HepG2 (cell line): ENCODE measurements at regions not wholly inside any gene's neighbourhood (a gene's known extent, or its start where the extent isn't known, plus 50 kb on each side); places are given as distances from the start of the nearest gene placed in this dataset.

Experiments
- ATAC-seq: fragments of 200-7000 bp; cut with Tn5 transposase; 3 replicates; pipeline ENCODE4 v1.9.1; 2020; ENCODE audit warnings: mild to moderate bottlenecking, moderate library complexity
- BruUV-seq: library from RNA; stranded (reverse); fragments of 400-500 nt; replicated peaks from 2 replicates; lab custom pipeline; 2021; lab: Mats Ljungman, UMichigan
- CTCF ChIA-PET: fragments of 300-600 bp; formaldehyde crosslinking; extraction: SDS; loops from one replicate; lab custom pipeline; 2021; ENCODE audit warnings: low total read pairs, inconsistent platforms, low intra/inter-chr PET ratio; lab: Yijun Ruan, JAX
- POLR2A ChIA-PET: fragments of 350-600 bp; sonication (Branson Sonifier 250); formaldehyde crosslinking; loops from one replicate; lab custom pipeline; 2020; ENCODE audit warnings: antibody characterized with exemption, inconsistent platforms; lab: Yijun Ruan, JAX
- DNase-seq: peaks from one replicate; pipeline ENCODE4 v3.0.0-alpha.2; 2015; ENCODE audit warnings: low spot score
- FAIRE-seq: peaks from 3 replicates; lab custom pipeline; 2011; peaks lifted over from hg19 to GRCh38; lab: Jason Lieb, UNC
- H2AFZ ChIP-seq: one replicate; pipeline ENCODE4 v1.6.1; 2011; ENCODE audit warnings: low read length, inconsistent platforms
- H3K27ac ChIP-seq: fragments of 300-600 bp; 3 replicates; pipeline ENCODE4 v1.8.0; 2011; ENCODE audit warnings: mixed run types, mild to moderate bottlenecking, mixed read lengths, low read length, inconsistent platforms; ENCODE audit not compliant: insufficient read depth; ENCODE audit errors: extremely low read length
- H3K27me3 ChIP-seq, 2 experiments: fragments of 200-600 bp in 1 of 2; 2 replicates in 1 of 2; 3 replicates in 1 of 2; pipeline versions ENCODE4 v1.6.0 to v1.8.0; 2011; ENCODE audit warnings: low read length in 2 of 2, mild to moderate bottlenecking in 2 of 2, moderate library complexity in 2 of 2, inconsistent platforms in 1 of 2; ENCODE audit not compliant: insufficient read depth in 2 of 2, control insufficient read depth in 1 of 2
- H3K36me3 ChIP-seq, 2 experiments: fragments of 200-600 bp in 1 of 2; replicated peaks in 1 of 2; 2 replicates in 1 of 2; 3 replicates in 1 of 2; pipeline versions ENCODE4 v1.5.1 to v1.8.0; 2011; ENCODE audit warnings: low read length in 2 of 2, inconsistent platforms in 1 of 2; ENCODE audit not compliant: insufficient read depth in 2 of 2, control insufficient read depth in 1 of 2
- H3K4me1 ChIP-seq: 2 replicates; pipeline ENCODE4 v1.5.1; 2012; ENCODE audit warnings: low read length, inconsistent platforms; ENCODE audit not compliant: insufficient read depth
- H3K4me2 ChIP-seq: 2 replicates; pipeline ENCODE4 v1.6.0; 2011; ENCODE audit warnings: low read depth, low read length, inconsistent platforms
- H3K4me3 ChIP-seq, 3 experiments: fragments of 200-600 bp in 1 of 3; sonication (generic), shearing (Covaris generic) in 1 of 3; replicated peaks in 1 of 3; 2 replicates each; pipeline ENCODE4 v1.5.1; 2011 to 2016; ENCODE audit warnings: low read length in 3 of 3, inconsistent platforms in 2 of 3, low read depth in 2 of 3, mild to moderate bottlenecking in 2 of 3, control low read depth in 1 of 3, mixed read lengths in 1 of 3; ENCODE audit not compliant: insufficient read depth in 1 of 3
- H3K79me2 ChIP-seq: one replicate; pipeline ENCODE4 v1.6.1; 2011; ENCODE audit warnings: low read length, inconsistent platforms; ENCODE audit not compliant: insufficient read depth
- H3K9ac ChIP-seq: 2 replicates; pipeline ENCODE4 v1.6.0; 2011; ENCODE audit warnings: mild to moderate bottlenecking, low read depth, low read length, inconsistent platforms; ENCODE audit not compliant: insufficient read depth
- H3K9me3 ChIP-seq: 2 replicates; pipeline ENCODE4 v1.5.1; 2012; ENCODE audit warnings: mild to moderate bottlenecking, low read length
- H4K20me1 ChIP-seq: 2 replicates; pipeline ENCODE4 v1.6.0; 2011; ENCODE audit warnings: inconsistent platforms, mild to moderate bottlenecking, low read length, moderate library complexity; ENCODE audit not compliant: insufficient read depth
- IRF9 ChIP-seq: sonication (generic); formaldehyde crosslinking; IDR thresholded peaks from 2 replicates; pipeline ENCODE4 v1.8.0; 2022; ENCODE audit warnings: missing genetic modification reagents, mild to moderate bottlenecking, borderline replicate concordance
- KLF9 ChIP-seq: IDR thresholded peaks from 2 replicates; pipeline ENCODE4 v1.6.1; 2016; ENCODE audit warnings: low read depth
- SNAPC2 ChIP-seq: sonication (generic); formaldehyde crosslinking; IDR thresholded peaks from 2 replicates; pipeline ENCODE4 v1.8.1; 2022; ENCODE audit warnings: mild to moderate bottlenecking, missing genetic modification reagents
- ZBTB34 ChIP-seq: sonication (generic); formaldehyde crosslinking; IDR thresholded peaks from 2 replicates; pipeline ENCODE4 v1.8.0; 2022; ENCODE audit warnings: mild to moderate bottlenecking, missing genetic modification reagents
- ZBTB7A ChIP-seq: sonication (generic); formaldehyde crosslinking; IDR thresholded peaks from 2 replicates; pipeline ENCODE4 v1.8.0; 2022; ENCODE audit warnings: mild to moderate bottlenecking, missing genetic modification reagents
- ZNF333 ChIP-seq: sonication (generic); formaldehyde crosslinking; IDR thresholded peaks from 2 replicates; pipeline ENCODE4 v1.4.0; 2020; ENCODE audit warnings: mild to moderate bottlenecking, missing genetic modification reagents, borderline replicate concordance
- ZNF672 ChIP-seq: sonication (generic); formaldehyde crosslinking; IDR thresholded peaks from 2 replicates; pipeline ENCODE4 v1.8.1; 2022; ENCODE audit warnings: missing genetic modification reagents
- WGBS: methylation state at CpG from one replicate; pipeline ENCODE4 v1.1.6; 2017; ENCODE audit warnings: low lambda C conversion rate; 5-methylcytosine and 5-hydroxymethylcytosine counted together
- in situ Hi-C: cut with HindIII; loops from 2 replicates; pipeline ENCODE4 v1.10.0; 2017; ENCODE audit warnings: low pct_unique_long_range_greater_than_20kb; ENCODE audit not compliant: extremely low pct_ligation_motif_present
- intact Hi-C: fragments of 100-400 bp; cut with micrococcal nuclease; formaldehyde crosslinking; loops from one replicate; pipeline ENCODE4 v1.10.0; 2022; ENCODE audit not compliant: unreplicated experiment

- CTCF ChIA-PET = no interaction called here
- WGBS = 3% methylated on average over 1 of the region's 1 CpG
Observed at GRCh38 chr3:94772402-94772801, 709.5 kb downstream of the NSUN3 start.

GRCh38 chr3:94775746-94776145 lies 712.9 kb downstream of the NSUN3 start:
- no peaks in the 10 kb centered on the region for H4K20me1 ChIP-seq
- no peaks in the 10 kb centered on the region for H3K36me3 ChIP-seq
- H3K4me1 ChIP-seq = no peaks in the 10 kb centered on the region
- no peak overlapping the region for H3K27ac ChIP-seq
- DNase-seq (no peak), FAIRE-seq (no peak), ATAC-seq (no peak)
- no peak overlapping the region for H2AFZ ChIP-seq
- intact Hi-C loops = no loop called here
- H3K9me3 ChIP-seq = no peaks in the 10 kb centered on the region
- no TSS peak for BruUV-seq
- CTCF ChIA-PET = no interaction called here
- TF ChIP-seq SNAPC2 (no peak), IRF9 (CRISPR knock-in tag) (no peak), KLF9 (CRISPR knock-in tag) (no peak), ZNF333 (no peak), ZBTB34 (CRISPR knock-in tag) (no peak)
- H3K79me2 ChIP-seq = no peaks in the 10 kb centered on the region
- H3K4me2 ChIP-seq = no peak overlapping the region
- no peak overlapping the region for H3K9ac ChIP-seq
- H3K27me3 ChIP-seq = no peaks in the 10 kb centered on the region
- no peak overlapping the region for H3K4me3 ChIP-seq
- in situ Hi-C loops = no loop called here
- WGBS = 0% methylated on average over 2 of the region's 2 CpGs
- POLR2A ChIA-PET = no interaction called here

More at GRCh38 chr3:94772402-94772801, 709.5 kb downstream of the NSUN3 start:
- no peaks in the 10 kb centered on the region for H4K20me1 ChIP-seq
- H3K36me3 ChIP-seq = no peaks in the 10 kb centered on the region
- no peak overlapping the region for H3K27ac ChIP-seq
- H3K9ac ChIP-seq = no peak overlapping the region
- FAIRE-seq (no peak), ATAC-seq (no peak), DNase-seq (no peak)
- no peaks in the 10 kb centered on the region for H3K27me3 ChIP-seq
- no peak overlapping the region for H3K4me2 ChIP-seq
- POLR2A ChIA-PET = no interaction called here
- no peak overlapping the region for H2AFZ ChIP-seq
- no peaks in the 10 kb centered on the region for H3K4me1 ChIP-seq
- H3K4me3 ChIP-seq = no peak overlapping the region
- TF ChIP-seq ZBTB7A (CRISPR knock-in tag) (no peak), ZNF672 (CRISPR knock-in tag) (no peak)
- BruUV-seq = no TSS peak
- no peaks in the 10 kb centered on the region for H3K9me3 ChIP-seq
- in situ Hi-C loops (no loop called here), intact Hi-C loops (no loop called here)
- H3K79me2 ChIP-seq = no peaks in the 10 kb centered on the region
